CD4-positive, alpha-beta T cell treated with Interleukin-1 beta for 1 hour (primary cell): ENCODE measurements at regions not wholly inside any gene's neighbourhood (a gene's known extent, or its start where the extent isn't known, plus 50 kb on each side); places are given as distances from the start of the nearest gene placed in this dataset.

ENCODE experiments used
- DNase-seq, 2 donors: peaks; one replicate each; pipeline ENCODE4 v3.0.0-alpha.2; 2020 to 2022

DNA sequence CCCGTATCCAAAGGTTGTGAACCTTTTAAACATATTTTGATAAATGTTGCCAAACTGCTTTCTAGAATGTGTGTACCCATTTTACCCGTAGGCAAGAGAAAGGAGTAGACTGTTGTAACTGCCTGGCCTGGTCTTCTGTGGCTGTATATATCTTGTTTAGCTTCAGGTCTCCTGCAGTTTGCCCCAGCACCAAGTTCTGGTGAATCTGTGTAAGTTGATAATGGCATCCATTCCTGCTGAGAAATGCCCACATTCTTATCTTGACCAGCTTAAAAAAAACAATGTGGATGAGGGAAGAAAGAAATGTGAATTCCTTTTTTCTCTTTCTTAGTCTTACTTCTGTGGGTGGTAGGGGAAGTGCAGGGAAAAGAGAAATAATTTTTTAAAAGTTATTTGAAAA, 53.3 kb upstream of the TLE3 start:
- no peak for DNase-seq

DNA sequence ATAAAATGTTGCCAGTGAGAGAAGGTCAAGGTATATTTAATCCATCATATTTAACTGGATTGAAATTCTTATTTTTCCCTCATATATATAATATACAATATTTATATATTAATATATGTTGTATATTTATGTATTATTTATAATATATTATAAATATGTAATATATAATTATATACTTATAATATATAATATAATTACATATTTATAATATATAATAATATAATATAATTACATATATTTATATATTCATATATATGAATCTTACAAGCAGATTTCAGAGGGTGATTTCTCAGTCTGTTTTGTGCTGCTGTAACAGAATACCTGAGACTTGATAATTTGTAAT, 52.7 kb upstream of the TLE3 start:
- no peak for DNase-seq

DNA sequence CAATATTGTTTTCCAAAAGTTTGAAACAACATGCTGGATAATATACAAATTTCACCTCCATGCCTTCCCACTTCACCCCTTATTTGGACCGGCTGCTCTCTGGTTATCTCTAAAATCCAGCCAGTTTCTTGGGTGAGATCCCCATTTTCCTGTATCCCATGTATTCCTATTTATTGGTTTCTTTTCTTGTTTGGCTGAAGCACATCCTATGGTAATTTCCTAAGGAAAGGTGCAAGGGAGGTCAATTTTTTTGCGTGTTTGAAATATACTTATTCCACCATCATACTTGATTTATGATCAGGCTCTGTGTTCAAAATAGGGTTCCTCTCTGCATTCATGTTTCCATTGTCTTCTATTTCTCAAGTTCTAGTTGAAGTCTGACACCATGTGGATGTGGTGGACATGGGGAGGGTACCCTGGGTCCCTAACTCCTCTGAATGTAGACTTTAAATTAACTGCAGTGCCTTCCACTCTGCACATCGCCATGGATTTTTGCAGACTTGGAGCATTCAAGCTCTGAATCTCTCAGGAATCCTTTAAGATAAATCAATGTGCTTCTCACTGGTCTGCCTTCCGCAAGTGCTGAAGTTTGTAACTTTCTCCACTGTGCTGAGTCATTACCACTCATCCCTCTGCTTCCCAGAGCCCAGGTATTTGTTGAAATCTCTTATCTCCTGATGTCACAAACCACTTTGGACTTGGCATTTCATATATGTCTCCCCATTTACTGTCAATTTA, 52.1 kb upstream of the TLE3 start:
- DNase-seq, result no peak

DNA sequence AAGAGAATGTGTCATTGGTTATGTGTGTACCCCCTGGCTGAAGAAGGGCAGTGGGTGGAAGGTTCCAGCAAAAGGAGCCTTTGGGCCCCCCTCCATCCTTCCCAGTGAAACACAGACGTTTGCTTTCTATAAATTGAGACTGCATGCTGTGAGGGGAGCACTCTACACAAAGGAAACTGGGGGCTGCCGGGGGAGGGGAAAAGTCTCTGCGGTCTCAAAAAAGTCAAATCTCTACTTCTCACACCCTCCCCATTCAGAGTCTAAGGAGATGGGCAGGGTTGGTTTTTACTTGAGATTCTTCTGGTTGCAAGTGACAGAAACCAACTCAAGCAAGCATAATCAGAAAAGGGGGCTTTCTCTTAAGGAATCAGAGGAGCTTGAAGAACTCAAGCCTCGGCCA, 50.1 kb upstream of the TLE3 start:
- no peak for DNase-seq
